22Rv1 (cell line): ENCODE measurements at regions not wholly inside any gene's neighbourhood (a gene's known extent, or its start where the extent isn't known, plus 50 kb on each side); places are given as distances from the start of the nearest gene placed in this dataset.

ENCODE experiments used
- ZFX ChIP-seq: fragments of 450-650 bp; IDR thresholded peaks from 2 replicates; pipeline ENCODE4 v1.6.1; 2017; ENCODE audit warnings: antibody characterized with exemption, borderline replicate concordance
- TF ChIP-seq, protein P1 (sequence below): fragments of 450-650 bp; IDR thresholded peaks from 2 replicates; pipeline ENCODE4 v1.5.1; 2017; ENCODE audit warnings: mild to moderate bottlenecking

- TF ChIP-seq, protein P1, sequence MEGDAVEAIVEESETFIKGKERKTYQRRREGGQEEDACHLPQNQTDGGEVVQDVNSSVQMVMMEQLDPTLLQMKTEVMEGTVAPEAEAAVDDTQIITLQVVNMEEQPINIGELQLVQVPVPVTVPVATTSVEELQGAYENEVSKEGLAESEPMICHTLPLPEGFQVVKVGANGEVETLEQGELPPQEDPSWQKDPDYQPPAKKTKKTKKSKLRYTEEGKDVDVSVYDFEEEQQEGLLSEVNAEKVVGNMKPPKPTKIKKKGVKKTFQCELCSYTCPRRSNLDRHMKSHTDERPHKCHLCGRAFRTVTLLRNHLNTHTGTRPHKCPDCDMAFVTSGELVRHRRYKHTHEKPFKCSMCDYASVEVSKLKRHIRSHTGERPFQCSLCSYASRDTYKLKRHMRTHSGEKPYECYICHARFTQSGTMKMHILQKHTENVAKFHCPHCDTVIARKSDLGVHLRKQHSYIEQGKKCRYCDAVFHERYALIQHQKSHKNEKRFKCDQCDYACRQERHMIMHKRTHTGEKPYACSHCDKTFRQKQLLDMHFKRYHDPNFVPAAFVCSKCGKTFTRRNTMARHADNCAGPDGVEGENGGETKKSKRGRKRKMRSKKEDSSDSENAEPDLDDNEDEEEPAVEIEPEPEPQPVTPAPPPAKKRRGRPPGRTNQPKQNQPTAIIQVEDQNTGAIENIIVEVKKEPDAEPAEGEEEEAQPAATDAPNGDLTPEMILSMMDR, result no peak
- TF ChIP-seq ZFX, result no peak
Observed at GRCh38 chr16:80034469-80034826, 433.9 kb upstream of the MAF start.
